IMR-90 (cell line): ENCODE measurements at regions not wholly inside any gene's neighbourhood (a gene's known extent, or its start where the extent isn't known, plus 50 kb on each side); places are given as distances from the start of the nearest gene placed in this dataset.

Source experiments
- ATAC-seq: fragments of 200-7000 bp; cut with Tn5 transposase; 2 replicates; pipeline ENCODE4 v1.9.1; 2020; ENCODE audit warnings: low read depth, mild to moderate bottlenecking, moderate library complexity
- BruUV-seq: library from RNA; stranded (reverse); fragments of 400-500 nt; replicated peaks from 2 replicates; lab custom pipeline; 2021; lab: Mats Ljungman, UMichigan
- CTCF ChIA-PET: fragments of 300-600 bp; formaldehyde crosslinking; extraction: SDS; loops from one replicate; lab custom pipeline; 2021; ENCODE audit warnings: antibody characterized with exemption; lab: Yijun Ruan, JAX
- POLR2A ChIA-PET: fragments of 300-600 bp; sonication (Branson Sonifier 250); formaldehyde crosslinking; loops from one replicate; lab custom pipeline; 2022; ENCODE audit warnings: antibody characterized with exemption; ENCODE audit not compliant: unreplicated experiment; lab: Charles Lee
- DNase-seq: peaks from one replicate; pipeline ENCODE4 v3.0.0; 2013
- H2AFZ ChIP-seq: replicated peaks from 2 replicates; pipeline ENCODE3; 2013; ENCODE audit warnings: low read length, mild to moderate bottlenecking; ENCODE audit not compliant: poor library complexity
- H2AK5ac ChIP-seq: 2 replicates; pipeline ENCODE4 v1.6.1; 2013; ENCODE audit warnings: low read depth, low read length, inconsistent platforms
- H2AK9ac ChIP-seq: replicated peaks from 2 replicates; pipeline ENCODE3; 2013; ENCODE audit warnings: mild to moderate bottlenecking, low read depth, low read length, moderate library complexity; ENCODE audit not compliant: poor library complexity
- H2BK120ac ChIP-seq: 2 replicates; pipeline ENCODE4 v1.6.1; 2013; ENCODE audit warnings: low read depth, low read length, inconsistent platforms
- H2BK15ac ChIP-seq: 3 replicates; pipeline ENCODE4 v1.6.1; 2013; ENCODE audit warnings: low read depth, low read length, inconsistent platforms
- H2BK20ac ChIP-seq: 2 replicates; pipeline ENCODE4 v1.6.1; 2013; ENCODE audit warnings: low read depth, mild to moderate bottlenecking, inconsistent platforms, low read length, moderate library complexity
- H2BK5ac ChIP-seq: 2 replicates; pipeline ENCODE4 v1.6.1; 2013; ENCODE audit warnings: mild to moderate bottlenecking, low read depth, low read length, inconsistent platforms; ENCODE audit not compliant: poor library complexity, severe bottlenecking
- H3K14ac ChIP-seq: replicated peaks from 2 replicates; pipeline ENCODE4 v1.6.1; 2013; ENCODE audit warnings: low read depth, low read length, inconsistent platforms
- H3K18ac ChIP-seq: 2 replicates; pipeline ENCODE4 v1.6.1; 2013; ENCODE audit warnings: low read depth, low read length, control low read depth
- H3K23ac ChIP-seq: 2 replicates; pipeline ENCODE4 v1.6.1; 2013; ENCODE audit warnings: low read depth, low read length, inconsistent platforms
- H3K27ac ChIP-seq: 2 replicates; pipeline ENCODE4 v1.5.1; 2013; ENCODE audit warnings: mild to moderate bottlenecking, control low read depth, low read length; ENCODE audit not compliant: insufficient read depth
- H3K27me3 ChIP-seq: 2 replicates; pipeline ENCODE4 v1.6.1; 2013; ENCODE audit warnings: low read length; ENCODE audit not compliant: control insufficient read depth, insufficient read depth
- H3K36me3 ChIP-seq: 2 replicates; pipeline ENCODE4 v1.6.1; 2013; ENCODE audit warnings: low read length, mixed read lengths; ENCODE audit not compliant: control insufficient read depth, insufficient read depth
- H3K4ac ChIP-seq: 2 replicates; pipeline ENCODE4 v1.6.1; 2013; ENCODE audit warnings: low read depth, low read length, inconsistent platforms
- H3K4me1 ChIP-seq: 2 replicates; pipeline ENCODE4 v1.6.1; 2013; ENCODE audit warnings: low read length, mixed read lengths; ENCODE audit not compliant: control insufficient read depth, insufficient read depth
- H3K4me2 ChIP-seq: 2 replicates; pipeline ENCODE4 v1.6.1; 2013; ENCODE audit warnings: low read depth, mild to moderate bottlenecking, control low read depth, low read length, moderate library complexity
- H3K4me3 ChIP-seq: 2 replicates; pipeline ENCODE4 v1.5.1; 2013; ENCODE audit warnings: low read depth, mild to moderate bottlenecking, control low read depth, low read length, moderate library complexity; ENCODE audit not compliant: insufficient read depth
- H3K56ac ChIP-seq: 2 replicates; pipeline ENCODE4 v1.6.1; 2013; ENCODE audit warnings: low read length, inconsistent platforms; ENCODE audit not compliant: insufficient read depth; ENCODE audit errors: extremely low read depth
- H3K79me1 ChIP-seq, 2 experiments: 2 replicates each; pipeline ENCODE4 v1.6.1; 2013; ENCODE audit warnings: low read length in 2 of 2, inconsistent platforms in 1 of 2, low read depth in 1 of 2
- H3K9ac ChIP-seq: 2 replicates; pipeline ENCODE4 v1.6.1; 2013; ENCODE audit warnings: low read depth, low read length, control low read depth
- H3K9me1 ChIP-seq: 2 replicates; pipeline ENCODE4 v1.6.1; 2013; ENCODE audit warnings: low read length, inconsistent platforms; ENCODE audit not compliant: insufficient read depth
- H3K9me3 ChIP-seq: 2 replicates; pipeline ENCODE4 v1.6.1; 2013; ENCODE audit warnings: low read length; ENCODE audit not compliant: control insufficient read depth, insufficient read depth
- H4K20me1 ChIP-seq: 2 replicates; pipeline ENCODE4 v1.6.1; 2013; ENCODE audit warnings: low read length, inconsistent platforms; ENCODE audit not compliant: insufficient read depth
- H4K5ac ChIP-seq: 2 replicates; pipeline ENCODE4 v1.6.1; 2013; ENCODE audit warnings: mild to moderate bottlenecking, low read depth, low read length, control low read depth
- H4K8ac ChIP-seq, 2 experiments: 2 replicates each; pipeline ENCODE4 v1.6.1; 2013; ENCODE audit warnings: low read depth in 2 of 2, low read length in 2 of 2, control low read depth in 1 of 2, inconsistent platforms in 1 of 2
- H4K91ac ChIP-seq: 2 replicates; pipeline ENCODE4 v1.6.1; 2013; ENCODE audit warnings: low read depth, low read length, inconsistent platforms; ENCODE audit not compliant: insufficient read depth
- CEBPB ChIP-seq: IDR thresholded peaks from 2 replicates; pipeline ENCODE4 v1.6.1; 2012; ENCODE audit warnings: low read depth, low read length, improper control_type of control experiment
- CTCF ChIP-seq: conservative IDR thresholded peaks from 2 replicates; pipeline ENCODE4 v1.5.1; 2012; ENCODE audit warnings: mild to moderate bottlenecking, low read depth, low read length, improper control_type of control experiment
- ELK1 ChIP-seq: fragments of 150-350 bp; IDR thresholded peaks from 2 replicates; pipeline ENCODE4 v1.6.1; 2016; ENCODE audit warnings: low read depth, mild to moderate bottlenecking, low read length, moderate library complexity, borderline replicate concordance
- MAZ ChIP-seq: IDR thresholded peaks from 2 replicates; pipeline ENCODE4 v1.6.1; 2012; ENCODE audit warnings: low read depth, mild to moderate bottlenecking, low read length, improper control_type of control experiment, moderate library complexity, borderline replicate concordance
- MXI1 ChIP-seq: IDR thresholded peaks from 2 replicates; pipeline ENCODE4 v1.6.1; 2012; ENCODE audit warnings: low read depth, mild to moderate bottlenecking, low read length, moderate library complexity, borderline replicate concordance
- NFE2L2 ChIP-seq: fragments of 150-350 bp; IDR thresholded peaks from 2 replicates; pipeline ENCODE4 v1.6.1; 2016; ENCODE audit warnings: low read depth, mild to moderate bottlenecking, low read length
- WGBS, 2 experiments: methylation state at CpG; one replicate each; pipeline versions ENCODE4 v1.1.5 to v1.1.7; 2013; ENCODE audit warnings: missing lambda C conversion rate in 2 of 2; ENCODE audit not compliant: insufficient read length in 1 of 2; ENCODE audit errors: extremely low coverage in 2 of 2; 5-methylcytosine and 5-hydroxymethylcytosine counted together
- dilution Hi-C: fragments of 300-500 bp; cut with HindIII; formaldehyde crosslinking; loops from one replicate; pipeline ENCODE4 v1.14.3; 2018; ENCODE audit warnings: low sequenced_read_pairs; ENCODE audit not compliant: unreplicated experiment
- in situ Hi-C: fragments of 300-500 bp; cut with MboI; formaldehyde crosslinking; loops from 3 replicates; pipeline ENCODE4 v1.14.3; 2019; ENCODE audit warnings: low sequenced_read_pairs, inconsistent platforms, mixed read lengths
- intact Hi-C: fragments of 100-400 bp; cut with micrococcal nuclease; formaldehyde crosslinking; loops from 2 replicates; pipeline ENCODE4 v1.10.0; 2022

GRCh38 chr9:81472701-81473100 is 216.6 kb downstream of the TLE1 start:
- Histone ChIP-seq H3K9me1 (peaks cover 3% of the 10 kb centered on the region; the same call in 1 of the 2 replicates), H3K9ac (no peak overlapping the region), H3K4me1 (peaks cover 11% of the 10 kb centered on the region), H3K9me3 (no peaks in the 10 kb centered on the region), H3K14ac (no peak overlapping the region), H3K4me2 (no peak overlapping the region), H3K36me3 (no peaks in the 10 kb centered on the region), H2BK20ac (no peak overlapping the region), H2AFZ (no peak overlapping the region), H2AK9ac (no peak overlapping the region), H3K56ac (no peak overlapping the region), H3K23ac (no peak overlapping the region), H4K20me1 (no peaks in the 10 kb centered on the region), H4K8ac (no peak overlapping the region), H3K27ac (no peak overlapping the region), H3K18ac (peak overlapping the region; percentile 61), H4K91ac (no peak overlapping the region), H2BK5ac (no peak overlapping the region), H3K79me1 (no peaks in the 10 kb centered on the region), H3K27me3 (no peaks in the 10 kb centered on the region), H4K5ac (no peak overlapping the region; the same call in 1 of the 2 replicates), H2BK120ac (no peak overlapping the region), H3K4ac (0 out of 2 replicates have a peak overlapping the region, but pooled peaks have one; percentile 18), H2AK5ac (no peak overlapping the region), H2BK15ac (0 out of 3 replicates have a peak overlapping the region, but pooled peaks have one; percentile 71), H3K4me3 (no peak overlapping the region)
- POLR2A ChIA-PET, result no interaction called here
- WGBS, 2 experiments, result 70% methylated on average over 2 of the region's 10 CpGs; no CpG with 5 or more reads in 1 of the 2 experiments
- CTCF ChIA-PET, result interaction anchor here (0.7 kb wide), 1 partner anchor 214 kb away, joined by 11 read pairs; no protein-coding TSS in a partner anchor
- no peak for ATAC-seq
- intact Hi-C loops (no loop called here), dilution Hi-C loops (no loop called here), in situ Hi-C loops (no loop called here)
- no peak for DNase-seq
- TF ChIP-seq ELK1, result no peak
- no peak for TF ChIP-seq CTCF
- no peak for TF ChIP-seq MAZ
- no peak for TF ChIP-seq CEBPB
- no peak for TF ChIP-seq MXI1
- no peak for TF ChIP-seq NFE2L2
- no TSS peak for BruUV-seq
